RWPE2 (cell line): ENCODE measurements at regions not wholly inside any gene's neighbourhood (a gene's known extent, or its start where the extent isn't known, plus 50 kb on each side); places are given as distances from the start of the nearest gene placed in this dataset.
"Not testable (repeated sequence)": the region's sequence is repeated elsewhere in the genome, so short reads cannot be mapped to it uniquely, and the experiment has no call there.

Experiments used
- ATAC-seq: fragments of 200-7000 bp; cut with Tn5 transposase; 3 replicates; pipeline ENCODE4 v1.9.1; 2021; ENCODE audit warnings: low read depth
- DNase-seq: peaks from one replicate; pipeline ENCODE4 v3.0.0-alpha.2; 2020; ENCODE audit warnings: low spot score
- H3K27ac ChIP-seq: fragments of 450-650 bp; 2 replicates; pipeline ENCODE4 v1.5.1; 2017; ENCODE audit warnings: mild to moderate bottlenecking; ENCODE audit not compliant: poor library complexity, severe bottlenecking
- H3K27me3 ChIP-seq: fragments of 250-450 bp; sonication (Bioruptor Pico); 2 replicates; pipeline ENCODE4 v1.5.1; 2021; ENCODE audit warnings: mild to moderate bottlenecking, moderate library complexity; ENCODE audit not compliant: insufficient read depth, poor library complexity, severe bottlenecking
- H3K36me3 ChIP-seq: fragments of 250-450 bp; sonication (Bioruptor Pico); 2 replicates; pipeline ENCODE4 v1.5.1; 2020; ENCODE audit warnings: low read depth, mild to moderate bottlenecking, moderate library complexity
- H3K4me1 ChIP-seq: fragments of 250-450 bp; sonication (Bioruptor Pico); 2 replicates; pipeline ENCODE4 v1.5.1; 2021; ENCODE audit warnings: mild to moderate bottlenecking, moderate library complexity; ENCODE audit not compliant: insufficient read depth, poor library complexity, severe bottlenecking
- H3K4me3 ChIP-seq: fragments of 250-450 bp; sonication (Bioruptor Pico); 2 replicates; pipeline ENCODE4 v1.5.1; 2021; ENCODE audit warnings: mild to moderate bottlenecking, moderate library complexity; ENCODE audit not compliant: severe bottlenecking
- H3K9me3 ChIP-seq: fragments of 250-450 bp; sonication (Bioruptor Pico); 2 replicates; pipeline ENCODE4 v1.5.1; 2021; ENCODE audit warnings: mild to moderate bottlenecking, moderate library complexity; ENCODE audit not compliant: severe bottlenecking
- CTCF ChIP-seq: fragments of 450-650 bp; IDR thresholded peaks from one replicate; pipeline ENCODE4 v1.5.1; 2017; ENCODE audit warnings: mild to moderate bottlenecking, moderate library complexity; ENCODE audit not compliant: poor library complexity, severe bottlenecking

- Histone ChIP-seq H3K27me3 (no peaks in the 10 kb centered on the region), H3K27ac (no peak overlapping the region), H3K4me1 (no peaks in the 10 kb centered on the region), H3K9me3 (no peaks in the 10 kb centered on the region), H3K4me3 (no peak overlapping the region), H3K36me3 (no peaks in the 10 kb centered on the region)
- ATAC-seq (peak; percentile 62), DNase-seq (no peak)
- TF ChIP-seq CTCF = no peak
Measured at GRCh38 chr3:109874896-109875708, 537.8 kb upstream of the DPPA4 start.

- H3K27ac ChIP-seq, H3K4me3 ChIP-seq, H3K36me3 ChIP-seq, H3K27me3 ChIP-seq, H3K4me1 ChIP-seq, DNase-seq, ATAC-seq, H3K9me3 ChIP-seq: not testable (repeated sequence)
Measured at GRCh38 chr3:109877616-109878015, 540.3 kb upstream of the DPPA4 start.

- no peak overlapping the region for H3K4me3 ChIP-seq
- ATAC-seq (no peak), DNase-seq (no peak)
- TF ChIP-seq CTCF = no peak
- no peaks in the 10 kb centered on the region for H3K4me1 ChIP-seq
- no peaks in the 10 kb centered on the region for H3K27me3 ChIP-seq
- no peak overlapping the region for H3K27ac ChIP-seq
- no peaks in the 10 kb centered on the region for H3K36me3 ChIP-seq
- no peaks in the 10 kb centered on the region for H3K9me3 ChIP-seq
Measured at GRCh38 chr3:109882144-109882543, 544.8 kb upstream of the DPPA4 start.

GRCh38 chr3:109887293-109887692 is 549.9 kb upstream of the DPPA4 start:
- Histone ChIP-seq H3K27me3 (no peaks in the 10 kb centered on the region), H3K4me1 (no peaks in the 10 kb centered on the region), H3K9me3 (no peaks in the 10 kb centered on the region), H3K36me3 (no peaks in the 10 kb centered on the region), H3K27ac (no peak overlapping the region), H3K4me3 (no peak overlapping the region)
- no peak for DNase-seq
- no peak for ATAC-seq
- no peak for TF ChIP-seq CTCF

- DNase-seq = no peak
- TF ChIP-seq CTCF = no peak
- no peaks in the 10 kb centered on the region for H3K27me3 ChIP-seq
- H3K9me3 ChIP-seq = no peaks in the 10 kb centered on the region
- no peaks in the 10 kb centered on the region for H3K4me1 ChIP-seq
- H3K4me3 ChIP-seq = no peak overlapping the region
- no peak overlapping the region for H3K27ac ChIP-seq
- no peak for ATAC-seq
- no peaks in the 10 kb centered on the region for H3K36me3 ChIP-seq
Measured at GRCh38 chr3:109888026-109888425, 550.7 kb upstream of the DPPA4 start.
